RWPE2 (cell line): ENCODE measurements at regions not wholly inside any gene's neighbourhood (a gene's known extent, or its start where the extent isn't known, plus 50 kb on each side); places are given as distances from the start of the nearest gene placed in this dataset.

Experiments
- ATAC-seq: fragments of 200-7000 bp; cut with Tn5 transposase; 3 replicates; pipeline ENCODE4 v1.9.1; 2021; ENCODE audit warnings: low read depth
- DNase-seq: peaks from one replicate; pipeline ENCODE4 v3.0.0-alpha.2; 2020; ENCODE audit warnings: low spot score
- H3K27ac ChIP-seq: fragments of 450-650 bp; 2 replicates; pipeline ENCODE4 v1.5.1; 2017; ENCODE audit warnings: mild to moderate bottlenecking; ENCODE audit not compliant: poor library complexity, severe bottlenecking
- H3K27me3 ChIP-seq: fragments of 250-450 bp; sonication (Bioruptor Pico); 2 replicates; pipeline ENCODE4 v1.5.1; 2021; ENCODE audit warnings: mild to moderate bottlenecking, moderate library complexity; ENCODE audit not compliant: insufficient read depth, poor library complexity, severe bottlenecking
- H3K36me3 ChIP-seq: fragments of 250-450 bp; sonication (Bioruptor Pico); 2 replicates; pipeline ENCODE4 v1.5.1; 2020; ENCODE audit warnings: low read depth, mild to moderate bottlenecking, moderate library complexity
- H3K4me1 ChIP-seq: fragments of 250-450 bp; sonication (Bioruptor Pico); 2 replicates; pipeline ENCODE4 v1.5.1; 2021; ENCODE audit warnings: mild to moderate bottlenecking, moderate library complexity; ENCODE audit not compliant: insufficient read depth, poor library complexity, severe bottlenecking
- H3K4me3 ChIP-seq: fragments of 250-450 bp; sonication (Bioruptor Pico); 2 replicates; pipeline ENCODE4 v1.5.1; 2021; ENCODE audit warnings: mild to moderate bottlenecking, moderate library complexity; ENCODE audit not compliant: severe bottlenecking
- H3K9me3 ChIP-seq: fragments of 250-450 bp; sonication (Bioruptor Pico); 2 replicates; pipeline ENCODE4 v1.5.1; 2021; ENCODE audit warnings: mild to moderate bottlenecking, moderate library complexity; ENCODE audit not compliant: severe bottlenecking
- CTCF ChIP-seq: fragments of 450-650 bp; IDR thresholded peaks from one replicate; pipeline ENCODE4 v1.5.1; 2017; ENCODE audit warnings: mild to moderate bottlenecking, moderate library complexity; ENCODE audit not compliant: poor library complexity, severe bottlenecking

- ATAC-seq (no peak), DNase-seq (no peak)
- no peak for TF ChIP-seq CTCF
- no peak overlapping the region for H3K4me3 ChIP-seq
- no peaks in the 10 kb centered on the region for H3K9me3 ChIP-seq
- no peaks in the 10 kb centered on the region for H3K4me1 ChIP-seq
- H3K27me3 ChIP-seq: no peaks in the 10 kb centered on the region
- H3K36me3 ChIP-seq: no peaks in the 10 kb centered on the region
- H3K27ac ChIP-seq: no peak overlapping the region
These were observed 1540.6 kb upstream of the GBE1 start for GRCh38 chr3:83302091-83302490.

GRCh38 chr3:83317605-83318004 is 1556.2 kb upstream of the GBE1 start:
- Histone ChIP-seq H3K36me3 (no peaks in the 10 kb centered on the region), H3K4me1 (no peaks in the 10 kb centered on the region), H3K9me3 (no peaks in the 10 kb centered on the region), H3K4me3 (no peak overlapping the region), H3K27ac (no peak overlapping the region), H3K27me3 (no peaks in the 10 kb centered on the region)
- DNase-seq (no peak), ATAC-seq (no peak)
- no peak for TF ChIP-seq CTCF

- Histone ChIP-seq H3K27me3 (no peaks in the 10 kb centered on the region), H3K4me3 (no peak overlapping the region), H3K27ac (no peak overlapping the region), H3K4me1 (no peaks in the 10 kb centered on the region), H3K9me3 (no peaks in the 10 kb centered on the region), H3K36me3 (no peaks in the 10 kb centered on the region)
- no peak for ATAC-seq
- DNase-seq: no peak
- TF ChIP-seq CTCF: no peak
These were observed 1559.3 kb upstream of the GBE1 start for GRCh38 chr3:83320726-83321125.

- Histone ChIP-seq H3K27me3 (no peaks in the 10 kb centered on the region), H3K4me3 (no peak overlapping the region), H3K4me1 (no peaks in the 10 kb centered on the region), H3K27ac (no peak overlapping the region), H3K9me3 (no peaks in the 10 kb centered on the region), H3K36me3 (no peaks in the 10 kb centered on the region)
- no peak for ATAC-seq
- TF ChIP-seq CTCF: no peak
- no peak for DNase-seq
These were observed 1560.0 kb upstream of the GBE1 start for GRCh38 chr3:83321457-83321856.

GRCh38 chr3:83321891-83322290 is 1560.4 kb upstream of the GBE1 start:
- DNase-seq (no peak), ATAC-seq (no peak)
- Histone ChIP-seq H3K4me3 (no peak overlapping the region), H3K4me1 (no peaks in the 10 kb centered on the region), H3K9me3 (no peaks in the 10 kb centered on the region), H3K36me3 (no peaks in the 10 kb centered on the region), H3K27ac (no peak overlapping the region), H3K27me3 (no peaks in the 10 kb centered on the region)
- no peak for TF ChIP-seq CTCF
